Ishikawa (cell line): ENCODE measurements at regions not wholly inside any gene's neighbourhood (a gene's known extent, or its start where the extent isn't known, plus 50 kb on each side); places are given as distances from the start of the nearest gene placed in this dataset.

Experiments used
- CEBPB ChIP-seq: IDR thresholded peaks from 2 replicates; pipeline ENCODE4 v1.6.1; 2012
- EP300 ChIP-seq: IDR thresholded peaks from 2 replicates; pipeline ENCODE4 v1.6.1; 2012; ENCODE audit warnings: borderline replicate concordance
- NFIC ChIP-seq: IDR thresholded peaks from 2 replicates; pipeline ENCODE4 v1.6.1; 2012
- TAF1 ChIP-seq: IDR thresholded peaks from 2 replicates; pipeline ENCODE4 v1.6.1; 2012; ENCODE audit warnings: low read depth, mild to moderate bottlenecking
- TEAD4 ChIP-seq: IDR thresholded peaks from 2 replicates; pipeline ENCODE4 v1.6.1; 2012
- TF ChIP-seq, protein P1 (sequence below): IDR thresholded peaks from 2 replicates; pipeline ENCODE4 v1.6.1; 2012; ENCODE audit warnings: low read depth, mild to moderate bottlenecking
- TF ChIP-seq, protein P2 (sequence below): IDR thresholded peaks from 2 replicates; pipeline ENCODE4 v1.6.1; 2012

DNA sequence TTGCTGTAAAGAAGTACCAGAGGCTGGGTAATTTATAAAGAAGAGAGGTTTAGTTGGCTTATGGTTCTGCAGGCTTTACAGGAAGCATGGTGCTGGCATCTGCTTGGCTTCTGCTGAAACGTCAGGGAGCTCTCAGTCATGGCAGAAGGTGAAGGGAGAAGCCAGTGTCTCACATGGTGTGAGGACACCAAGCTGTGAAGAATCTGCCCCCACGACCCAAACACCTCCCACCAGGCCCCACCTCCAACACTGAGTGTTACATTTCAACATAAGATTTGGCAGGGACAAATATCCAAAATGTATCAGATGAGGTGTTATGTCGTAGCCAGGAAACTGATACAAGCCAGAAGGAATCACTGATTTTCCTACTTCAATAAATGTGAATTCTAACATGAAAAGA, 136.5 kb downstream of the CYSLTR2 start:
- TF ChIP-seq TAF1 (no peak), NFIC (no peak), EP300 (no peak), TEAD4 (no peak), CEBPB (no peak)
- TF ChIP-seq, protein P1, sequence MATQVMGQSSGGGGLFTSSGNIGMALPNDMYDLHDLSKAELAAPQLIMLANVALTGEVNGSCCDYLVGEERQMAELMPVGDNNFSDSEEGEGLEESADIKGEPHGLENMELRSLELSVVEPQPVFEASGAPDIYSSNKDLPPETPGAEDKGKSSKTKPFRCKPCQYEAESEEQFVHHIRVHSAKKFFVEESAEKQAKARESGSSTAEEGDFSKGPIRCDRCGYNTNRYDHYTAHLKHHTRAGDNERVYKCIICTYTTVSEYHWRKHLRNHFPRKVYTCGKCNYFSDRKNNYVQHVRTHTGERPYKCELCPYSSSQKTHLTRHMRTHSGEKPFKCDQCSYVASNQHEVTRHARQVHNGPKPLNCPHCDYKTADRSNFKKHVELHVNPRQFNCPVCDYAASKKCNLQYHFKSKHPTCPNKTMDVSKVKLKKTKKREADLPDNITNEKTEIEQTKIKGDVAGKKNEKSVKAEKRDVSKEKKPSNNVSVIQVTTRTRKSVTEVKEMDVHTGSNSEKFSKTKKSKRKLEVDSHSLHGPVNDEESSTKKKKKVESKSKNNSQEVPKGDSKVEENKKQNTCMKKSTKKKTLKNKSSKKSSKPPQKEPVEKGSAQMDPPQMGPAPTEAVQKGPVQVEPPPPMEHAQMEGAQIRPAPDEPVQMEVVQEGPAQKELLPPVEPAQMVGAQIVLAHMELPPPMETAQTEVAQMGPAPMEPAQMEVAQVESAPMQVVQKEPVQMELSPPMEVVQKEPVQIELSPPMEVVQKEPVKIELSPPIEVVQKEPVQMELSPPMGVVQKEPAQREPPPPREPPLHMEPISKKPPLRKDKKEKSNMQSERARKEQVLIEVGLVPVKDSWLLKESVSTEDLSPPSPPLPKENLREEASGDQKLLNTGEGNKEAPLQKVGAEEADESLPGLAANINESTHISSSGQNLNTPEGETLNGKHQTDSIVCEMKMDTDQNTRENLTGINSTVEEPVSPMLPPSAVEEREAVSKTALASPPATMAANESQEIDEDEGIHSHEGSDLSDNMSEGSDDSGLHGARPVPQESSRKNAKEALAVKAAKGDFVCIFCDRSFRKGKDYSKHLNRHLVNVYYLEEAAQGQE: no peak
- TF ChIP-seq, protein P2, sequence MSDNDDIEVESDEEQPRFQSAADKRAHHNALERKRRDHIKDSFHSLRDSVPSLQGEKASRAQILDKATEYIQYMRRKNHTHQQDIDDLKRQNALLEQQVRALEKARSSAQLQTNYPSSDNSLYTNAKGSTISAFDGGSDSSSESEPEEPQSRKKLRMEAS: no peak
